Astrocyte of the cerebellum (primary cell): ENCODE measurements at regions not wholly inside any gene's neighbourhood (a gene's known extent, or its start where the extent isn't known, plus 50 kb on each side); places are given as distances from the start of the nearest gene placed in this dataset.

ENCODE experiments used
- DNase-seq: peaks from one replicate; pipeline ENCODE4 v3.0.0-alpha.2; 2011; ENCODE audit warnings: low read depth
- H3K4me3 ChIP-seq: 2 replicates; pipeline ENCODE4 v1.5.1; 2011; ENCODE audit warnings: mild to moderate bottlenecking, low read depth, low read length, moderate library complexity
- CTCF ChIP-seq: IDR thresholded peaks from 2 replicates; pipeline ENCODE4 v1.5.1; 2012; ENCODE audit warnings: low read length, low read depth, moderate library complexity, mild to moderate bottlenecking; ENCODE audit errors: missing control alignments
- in situ Hi-C: cut with HindIII; loops from 2 replicates; pipeline ENCODE4 v1.10.0; 2017; ENCODE audit warnings: low sequenced_read_pairs

- DNase-seq: no peak
- in situ Hi-C loops: no loop called here
- no peak overlapping the region for H3K4me3 ChIP-seq
- no peak for TF ChIP-seq CTCF
Measured at GRCh38 chr6:56775498-56776166, 132.9 kb upstream of the DST start.

DNA sequence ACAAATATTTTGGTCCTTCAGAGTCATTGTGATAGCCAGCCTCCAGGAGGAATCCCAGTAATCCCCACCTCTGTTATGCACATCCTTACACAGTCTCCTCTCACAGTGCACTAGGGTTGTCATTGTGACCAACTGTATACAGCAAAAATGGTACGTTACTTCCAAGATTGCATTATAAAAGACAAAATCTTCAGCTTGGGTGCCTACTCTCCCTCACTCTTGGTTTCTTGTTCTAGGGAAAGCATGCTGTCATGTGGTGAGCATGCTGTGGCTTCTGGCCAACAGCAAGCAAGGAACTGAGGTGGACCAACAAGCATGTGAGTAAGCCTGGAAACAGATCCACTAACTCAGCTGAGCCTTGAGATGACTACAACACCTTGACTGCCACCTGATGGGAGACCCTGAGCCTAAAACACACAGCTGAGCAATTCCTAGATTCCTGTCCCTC, 130.1 kb upstream of the DST start:
- in situ Hi-C loops: no loop called here
- peak; percentile 84 for DNase-seq
- H3K4me3 ChIP-seq: no peak overlapping the region
- TF ChIP-seq CTCF: no peak

- TF ChIP-seq CTCF: no peak
- in situ Hi-C loops: no loop called here
- no peak for DNase-seq
- H3K4me3 ChIP-seq: no peak overlapping the region
Measured at GRCh38 chr6:56771929-56772607, 129.4 kb upstream of the DST start.

DNA sequence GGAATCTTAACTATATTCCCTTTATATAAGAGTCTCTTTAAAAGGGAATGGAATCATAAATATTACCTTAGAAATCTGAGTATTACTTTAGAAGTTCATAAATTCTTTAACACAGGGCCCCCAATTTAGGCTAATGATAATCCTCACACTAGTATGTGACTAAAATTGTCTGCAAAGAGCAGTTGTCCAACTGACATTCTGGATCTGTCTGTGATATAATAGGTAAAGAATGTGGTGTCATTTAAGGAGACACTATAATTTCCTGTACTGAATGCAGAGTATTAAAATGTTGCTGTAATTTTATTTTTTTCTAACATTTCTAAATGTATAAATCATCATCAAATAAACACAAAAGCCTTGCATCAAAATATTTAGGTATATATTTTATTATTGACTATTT, 128.5 kb upstream of the DST start:
- H3K4me3 ChIP-seq: no peak overlapping the region
- TF ChIP-seq CTCF: no peak
- DNase-seq: no peak
- in situ Hi-C loops: no loop called here

GRCh38 chr6:56770011-56770520, 127.4 kb upstream of the DST start:
- in situ Hi-C loops: no loop called here
- DNase-seq: no peak
- H3K4me3 ChIP-seq: no peak overlapping the region
- no peak for TF ChIP-seq CTCF

DNA sequence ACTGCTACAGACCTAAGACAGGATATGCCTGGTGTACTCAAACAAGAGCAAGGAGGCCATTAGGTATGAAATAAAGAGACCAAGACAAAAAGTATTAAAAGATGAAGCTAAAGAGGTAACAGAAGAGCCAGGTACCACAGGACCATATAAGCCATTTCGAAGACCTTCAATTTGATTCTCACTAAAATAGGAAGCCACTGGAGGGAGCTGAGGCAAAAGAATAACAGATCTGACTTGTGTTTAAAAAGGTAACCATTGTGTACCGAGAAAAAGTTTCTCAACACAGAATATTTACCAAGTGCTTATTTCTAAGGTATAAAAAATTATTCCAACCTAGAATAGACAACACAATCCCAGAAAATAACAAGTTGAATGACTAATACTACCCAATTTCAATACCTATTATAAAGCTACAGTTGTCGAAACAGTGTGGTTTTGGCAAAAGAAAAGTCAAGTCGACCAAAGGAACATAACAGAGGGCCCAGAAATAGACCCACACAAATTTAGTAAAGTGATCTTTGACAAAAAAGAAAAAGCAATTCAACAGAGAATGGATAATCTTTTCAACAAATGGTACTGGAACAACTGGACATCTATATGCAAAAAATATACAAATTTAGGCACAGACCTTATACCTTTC, 125.3 kb upstream of the DST start:
- in situ Hi-C loops: no loop called here
- TF ChIP-seq CTCF: no peak
- H3K4me3 ChIP-seq: no peak overlapping the region
- no peak for DNase-seq
